ENCODE measurements at regions not wholly inside any gene's neighbourhood (a gene's known extent, or its start where the extent isn't known, plus 50 kb on each side); places are given as distances from the start of the nearest gene placed in this dataset.
"Not testable (repeated sequence)": the region's sequence is repeated elsewhere in the genome, so short reads cannot be mapped to it uniquely, and the experiment has no call there.

- H3K27me3 Mint-ChIP-seq (ENCODE audit: unreplicated experiment) = peaks cover 5% of the 10 kb centered on the region
- no peak overlapping the region for H3K27ac Mint-ChIP-seq (ENCODE audit: unreplicated experiment)
- no peaks in the 10 kb centered on the region for H3K36me3 Mint-ChIP-seq (ENCODE audit: low read depth, unreplicated experiment)
Observed at GRCh38 chr3:56926947-56927282, 125.2 kb upstream of the ARHGEF3 start.

DNA sequence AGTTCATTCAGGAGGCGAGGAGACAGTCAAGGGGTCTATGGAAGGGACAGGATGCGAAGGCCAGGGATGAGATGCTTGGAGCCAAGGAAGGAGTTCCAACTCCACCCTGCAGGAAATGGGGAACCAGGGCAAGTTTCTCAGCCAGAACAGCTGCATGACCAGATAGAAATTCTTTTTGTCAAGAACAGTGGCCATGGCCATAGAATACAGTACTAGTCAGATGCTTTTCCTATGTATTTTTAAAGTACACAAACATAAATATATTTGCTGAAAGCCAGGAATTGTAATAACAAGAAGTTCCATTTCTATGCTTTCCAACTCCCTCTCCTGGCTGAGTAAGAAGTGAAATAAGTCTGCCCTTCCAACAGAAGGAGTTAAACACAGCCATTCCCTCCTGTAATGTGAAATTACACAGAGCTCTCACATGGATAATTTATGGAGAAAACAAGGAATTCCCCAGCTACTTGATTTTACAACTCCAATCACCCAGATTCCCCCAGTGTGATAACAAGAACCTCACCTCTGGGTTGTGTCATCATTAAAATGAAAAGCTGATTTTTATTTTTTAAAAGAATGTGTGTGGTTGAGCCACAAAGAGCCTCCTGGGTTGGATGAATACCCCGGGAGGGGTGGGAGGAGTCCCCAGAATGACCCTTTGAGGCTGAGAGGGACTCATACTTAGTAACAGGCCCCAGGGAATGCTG is 124.6 kb upstream of the ARHGEF3 start:
- H3K36me3 Mint-ChIP-seq (ENCODE audit: low read depth, unreplicated experiment) = no peaks in the 10 kb centered on the region
- peaks cover 59% of the 10 kb centered on the region for H3K4me1 Mint-ChIP-seq (ENCODE audit: unreplicated experiment)
- H3K4me3 Mint-ChIP-seq (ENCODE audit: unreplicated experiment) = no peak overlapping the region
- H3K27me3 Mint-ChIP-seq (ENCODE audit: unreplicated experiment) = peaks cover 5% of the 10 kb centered on the region
- peak overlapping the region; percentile 92 for H3K27ac Mint-ChIP-seq (ENCODE audit: unreplicated experiment)
- TF ChIP-seq, protein P1, sequence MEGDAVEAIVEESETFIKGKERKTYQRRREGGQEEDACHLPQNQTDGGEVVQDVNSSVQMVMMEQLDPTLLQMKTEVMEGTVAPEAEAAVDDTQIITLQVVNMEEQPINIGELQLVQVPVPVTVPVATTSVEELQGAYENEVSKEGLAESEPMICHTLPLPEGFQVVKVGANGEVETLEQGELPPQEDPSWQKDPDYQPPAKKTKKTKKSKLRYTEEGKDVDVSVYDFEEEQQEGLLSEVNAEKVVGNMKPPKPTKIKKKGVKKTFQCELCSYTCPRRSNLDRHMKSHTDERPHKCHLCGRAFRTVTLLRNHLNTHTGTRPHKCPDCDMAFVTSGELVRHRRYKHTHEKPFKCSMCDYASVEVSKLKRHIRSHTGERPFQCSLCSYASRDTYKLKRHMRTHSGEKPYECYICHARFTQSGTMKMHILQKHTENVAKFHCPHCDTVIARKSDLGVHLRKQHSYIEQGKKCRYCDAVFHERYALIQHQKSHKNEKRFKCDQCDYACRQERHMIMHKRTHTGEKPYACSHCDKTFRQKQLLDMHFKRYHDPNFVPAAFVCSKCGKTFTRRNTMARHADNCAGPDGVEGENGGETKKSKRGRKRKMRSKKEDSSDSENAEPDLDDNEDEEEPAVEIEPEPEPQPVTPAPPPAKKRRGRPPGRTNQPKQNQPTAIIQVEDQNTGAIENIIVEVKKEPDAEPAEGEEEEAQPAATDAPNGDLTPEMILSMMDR (IDR thresholded peaks at IDR 0.05; ENCODE audit: unreplicated experiment) = no peak
- no peaks in the 10 kb centered on the region for H3K9me3 Mint-ChIP-seq (ENCODE audit: unreplicated experiment)
- no peak for DNase-seq (ENCODE audit: low spot score)

More at GRCh38 chr3:56926947-56927282, 125.2 kb upstream of the ARHGEF3 start:
- Mint-ChIP-seq H3K4me3 (ENCODE audit: unreplicated experiment) (no peak overlapping the region), H3K9me3 (ENCODE audit: unreplicated experiment) (no peaks in the 10 kb centered on the region), H3K4me1 (ENCODE audit: unreplicated experiment) (peaks cover 56% of the 10 kb centered on the region)
- TF ChIP-seq, protein P1 (IDR thresholded peaks at IDR 0.05; ENCODE audit: unreplicated experiment) = no peak
- DNase-seq (ENCODE audit: low spot score) = no peak

GRCh38 chr3:56924700-56925099 is 123.0 kb upstream of the ARHGEF3 start:
- H3K4me1 Mint-ChIP-seq (ENCODE audit: unreplicated experiment) = peaks cover 59% of the 10 kb centered on the region
- DNase-seq (ENCODE audit: low spot score); H3K9me3 Mint-ChIP-seq (ENCODE audit: unreplicated experiment); H3K4me3 Mint-ChIP-seq (ENCODE audit: unreplicated experiment); H3K27me3 Mint-ChIP-seq (ENCODE audit: unreplicated experiment); H3K36me3 Mint-ChIP-seq (ENCODE audit: low read depth, unreplicated experiment): not testable (repeated sequence)
- H3K27ac Mint-ChIP-seq (ENCODE audit: unreplicated experiment) = peak overlapping the region; percentile 100

DNA sequence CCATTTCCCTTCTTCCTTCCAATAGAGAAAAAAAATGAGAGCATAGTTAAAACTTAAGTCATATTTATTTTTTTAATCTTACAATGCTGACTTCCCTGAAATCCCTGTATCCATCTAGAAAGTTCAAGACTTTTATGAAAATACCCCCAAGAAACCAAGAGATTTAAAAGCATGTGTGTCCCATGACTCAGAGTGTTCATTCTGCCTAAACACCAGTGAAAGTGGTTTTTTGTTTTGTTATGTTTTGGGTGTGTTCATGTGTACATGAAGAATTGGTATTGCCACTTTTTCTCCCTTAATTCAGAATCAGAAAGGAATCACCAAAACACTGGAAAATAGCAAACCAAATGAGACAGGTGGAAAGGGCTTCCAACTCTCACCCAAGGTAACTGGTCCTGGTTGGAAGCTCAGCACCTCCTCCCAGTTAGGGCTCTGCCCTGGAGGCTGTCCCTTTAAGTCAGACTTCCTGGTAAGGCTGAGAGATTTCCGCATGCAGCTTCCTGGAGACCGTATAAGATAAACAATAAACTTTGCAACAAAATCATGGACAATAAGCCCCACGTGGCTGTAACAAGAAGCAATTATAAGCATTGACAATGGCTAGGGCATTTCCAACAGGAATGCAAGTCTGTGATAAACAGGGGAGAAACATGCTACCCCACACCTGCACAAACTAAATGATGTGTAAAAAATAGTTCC is 121.9 kb upstream of the ARHGEF3 start:
- TF ChIP-seq, protein P1 (IDR thresholded peaks at IDR 0.05; ENCODE audit: unreplicated experiment) = no peak
- peak; percentile 69 for DNase-seq (ENCODE audit: low spot score)
- H3K4me1 Mint-ChIP-seq (ENCODE audit: unreplicated experiment) = peaks cover 56% of the 10 kb centered on the region
- no peaks in the 10 kb centered on the region for H3K36me3 Mint-ChIP-seq (ENCODE audit: low read depth, unreplicated experiment)
- H3K4me3 Mint-ChIP-seq (ENCODE audit: unreplicated experiment) = no peak overlapping the region
- H3K27me3 Mint-ChIP-seq (ENCODE audit: unreplicated experiment) = peaks cover 3% of the 10 kb centered on the region
- no peaks in the 10 kb centered on the region for H3K9me3 Mint-ChIP-seq (ENCODE audit: unreplicated experiment)
- H3K27ac Mint-ChIP-seq (ENCODE audit: unreplicated experiment) = peak overlapping the region; percentile 100

GRCh38 chr3:56921573-56922453 is 120.1 kb upstream of the ARHGEF3 start:
- no peak for DNase-seq (ENCODE audit: low spot score)
- H3K27ac Mint-ChIP-seq (ENCODE audit: unreplicated experiment) = peak overlapping the region; percentile 45
- TF ChIP-seq, protein P1 (IDR thresholded peaks at IDR 0.05; ENCODE audit: unreplicated experiment) = no peak

More at GRCh38 chr3:56921573-56922453, 120.1 kb upstream of the ARHGEF3 start:
- H3K36me3 Mint-ChIP-seq (ENCODE audit: low read depth, unreplicated experiment) = no peaks in the 10 kb centered on the region
- no peaks in the 10 kb centered on the region for H3K9me3 Mint-ChIP-seq (ENCODE audit: unreplicated experiment)
- H3K27me3 Mint-ChIP-seq (ENCODE audit: unreplicated experiment) = peaks cover 1% of the 10 kb centered on the region
- peaks cover 57% of the 10 kb centered on the region for H3K4me1 Mint-ChIP-seq (ENCODE audit: unreplicated experiment)
- H3K4me3 Mint-ChIP-seq (ENCODE audit: unreplicated experiment) = no peak overlapping the region
